Fibroblast of lung (primary cell): ENCODE measurements at regions not wholly inside any gene's neighbourhood (a gene's known extent, or its start where the extent isn't known, plus 50 kb on each side); places are given as distances from the start of the nearest gene placed in this dataset.

Experiments
- EZH2 ChIP-seq: IDR thresholded peaks from 2 replicates; pipeline ENCODE4 v1.5.1; 2012; ENCODE audit warnings: low read length, control low read depth, mild to moderate bottlenecking; ENCODE audit errors: missing control alignments
- TF ChIP-seq, protein P1 (sequence below), 2 donors: IDR thresholded peaks in 1 of 2; conservative IDR thresholded peaks in 1 of 2; 1 replicate in 1 of 2; 2 replicates in 1 of 2; pipeline ENCODE4 v1.5.1; 2011 to 2012; ENCODE audit warnings: low read length in 2 of 2, control low read depth in 1 of 2, inconsistent platforms in 1 of 2, low read depth in 1 of 2, mild to moderate bottlenecking in 1 of 2

DNA sequence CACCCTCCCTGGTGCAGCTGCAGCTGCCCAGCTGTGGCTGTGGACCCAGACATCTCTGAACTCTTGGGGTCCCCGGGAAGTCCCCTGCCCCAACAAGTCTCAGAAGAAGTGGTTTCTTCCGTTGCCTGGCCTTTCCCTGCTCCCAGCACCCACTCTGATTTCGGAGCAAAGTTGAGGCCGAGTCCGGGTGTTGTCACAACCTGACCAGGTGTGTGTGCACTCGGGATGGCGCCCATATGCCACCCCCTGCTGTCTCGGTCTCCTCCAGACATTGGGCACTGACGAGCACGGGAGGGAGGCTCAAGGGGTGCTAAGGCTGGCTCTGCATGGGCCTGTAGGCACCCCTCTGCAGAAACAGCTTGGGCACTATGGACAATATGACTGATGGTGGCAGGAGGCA lies 1055.3 kb downstream of the REEP3 start:
- TF ChIP-seq, protein P1, sequence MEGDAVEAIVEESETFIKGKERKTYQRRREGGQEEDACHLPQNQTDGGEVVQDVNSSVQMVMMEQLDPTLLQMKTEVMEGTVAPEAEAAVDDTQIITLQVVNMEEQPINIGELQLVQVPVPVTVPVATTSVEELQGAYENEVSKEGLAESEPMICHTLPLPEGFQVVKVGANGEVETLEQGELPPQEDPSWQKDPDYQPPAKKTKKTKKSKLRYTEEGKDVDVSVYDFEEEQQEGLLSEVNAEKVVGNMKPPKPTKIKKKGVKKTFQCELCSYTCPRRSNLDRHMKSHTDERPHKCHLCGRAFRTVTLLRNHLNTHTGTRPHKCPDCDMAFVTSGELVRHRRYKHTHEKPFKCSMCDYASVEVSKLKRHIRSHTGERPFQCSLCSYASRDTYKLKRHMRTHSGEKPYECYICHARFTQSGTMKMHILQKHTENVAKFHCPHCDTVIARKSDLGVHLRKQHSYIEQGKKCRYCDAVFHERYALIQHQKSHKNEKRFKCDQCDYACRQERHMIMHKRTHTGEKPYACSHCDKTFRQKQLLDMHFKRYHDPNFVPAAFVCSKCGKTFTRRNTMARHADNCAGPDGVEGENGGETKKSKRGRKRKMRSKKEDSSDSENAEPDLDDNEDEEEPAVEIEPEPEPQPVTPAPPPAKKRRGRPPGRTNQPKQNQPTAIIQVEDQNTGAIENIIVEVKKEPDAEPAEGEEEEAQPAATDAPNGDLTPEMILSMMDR (conservative IDR thresholded peaks at IDR 0.05 in 1 of 2, IDR thresholded peaks at IDR 0.05 in 1 of 2; ENCODE audit: low read depth in 1 of 2, low read length in 2 of 2) = no peak
- TF ChIP-seq EZH2 = no peak
